Right atrium auricular region (tissue), 2 donors: ENCODE measurements at regions not wholly inside any gene's neighbourhood (a gene's known extent, or its start where the extent isn't known, plus 50 kb on each side); places are given as distances from the start of the nearest gene placed in this dataset.

ENCODE experiments used
- DNase-seq: peaks from one replicate; pipeline ENCODE4 v3.0.0-alpha.2; 2019; ENCODE audit warnings: low spot score
- H3K27ac ChIP-seq, 2 donors: fragments of 200-600 bp; sonication (generic); 1 replicate in 1 of 2; 2 replicates in 1 of 2; pipeline ENCODE4 v1.5.1; 2016 to 2019
- H3K27me3 ChIP-seq, 2 donors: fragments of 200-600 bp; sonication (generic); one replicate each; pipeline versions ENCODE4 v1.5.1 to v1.6.0; 2017 to 2019
- H3K36me3 ChIP-seq: fragments of 200-600 bp; sonication (generic); one replicate; pipeline ENCODE4 v1.5.1; 2016
- H3K4me1 ChIP-seq, 2 donors: fragments of 200-600 bp; sonication (generic); one replicate each; pipeline versions ENCODE4 v1.5.1 to v1.6.0; 2017 to 2019
- H3K4me3 ChIP-seq, 2 donors: fragments of 200-600 bp; sonication (generic); 1 replicate in 1 of 2; 2 replicates in 1 of 2; pipeline ENCODE4 v1.5.1; 2017 to 2019; ENCODE audit warnings: mild to moderate bottlenecking in 1 of 2, moderate library complexity in 1 of 2
- H3K9me3 ChIP-seq, 2 donors: fragments of 200-600 bp; sonication (generic); one replicate each; pipeline ENCODE4 v1.5.1; 2019
- TF ChIP-seq, protein P1 (sequence below), 2 donors: fragments of 200-600 bp; sonication (generic); IDR thresholded peaks; one replicate each; pipeline ENCODE4 v1.5.1; 2019; ENCODE audit warnings: antibody characterized with exemption in 2 of 2

GRCh38 chr5:17802256-17802655 lies 168.0 kb downstream of the TAF11L14 start:
- Histone ChIP-seq H3K36me3 (no peaks in the 10 kb centered on the region), H3K27ac (no peak overlapping the region), H3K4me1 (no peaks in the 10 kb centered on the region), H3K4me3 (no peak overlapping the region), H3K27me3 (no peaks in the 10 kb centered on the region), H3K9me3 (no peaks in the 10 kb centered on the region)
- no peak for DNase-seq
- TF ChIP-seq, protein P1, sequence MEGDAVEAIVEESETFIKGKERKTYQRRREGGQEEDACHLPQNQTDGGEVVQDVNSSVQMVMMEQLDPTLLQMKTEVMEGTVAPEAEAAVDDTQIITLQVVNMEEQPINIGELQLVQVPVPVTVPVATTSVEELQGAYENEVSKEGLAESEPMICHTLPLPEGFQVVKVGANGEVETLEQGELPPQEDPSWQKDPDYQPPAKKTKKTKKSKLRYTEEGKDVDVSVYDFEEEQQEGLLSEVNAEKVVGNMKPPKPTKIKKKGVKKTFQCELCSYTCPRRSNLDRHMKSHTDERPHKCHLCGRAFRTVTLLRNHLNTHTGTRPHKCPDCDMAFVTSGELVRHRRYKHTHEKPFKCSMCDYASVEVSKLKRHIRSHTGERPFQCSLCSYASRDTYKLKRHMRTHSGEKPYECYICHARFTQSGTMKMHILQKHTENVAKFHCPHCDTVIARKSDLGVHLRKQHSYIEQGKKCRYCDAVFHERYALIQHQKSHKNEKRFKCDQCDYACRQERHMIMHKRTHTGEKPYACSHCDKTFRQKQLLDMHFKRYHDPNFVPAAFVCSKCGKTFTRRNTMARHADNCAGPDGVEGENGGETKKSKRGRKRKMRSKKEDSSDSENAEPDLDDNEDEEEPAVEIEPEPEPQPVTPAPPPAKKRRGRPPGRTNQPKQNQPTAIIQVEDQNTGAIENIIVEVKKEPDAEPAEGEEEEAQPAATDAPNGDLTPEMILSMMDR (IDR thresholded peaks at IDR 0.05) = no peak

DNA sequence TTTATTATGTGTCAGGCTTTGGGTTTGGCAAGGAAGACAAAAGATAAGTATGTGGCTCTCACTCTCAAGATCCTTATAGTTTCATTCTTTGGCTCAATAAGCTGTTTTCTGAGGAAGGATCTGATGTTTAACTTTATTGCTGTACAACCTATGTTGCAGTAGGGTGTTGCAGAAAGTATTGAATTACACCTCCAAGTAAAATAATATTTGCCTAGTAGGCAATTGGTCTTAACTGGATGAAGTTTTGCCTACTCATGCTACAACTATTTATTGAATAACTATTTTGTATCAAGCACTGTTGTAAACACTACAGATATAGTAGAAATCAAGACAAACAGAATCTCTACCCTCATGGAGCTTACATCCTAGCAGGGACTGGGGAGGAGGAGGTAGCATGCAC lies 169.7 kb downstream of the TAF11L14 start:
- Histone ChIP-seq H3K9me3 (no peaks in the 10 kb centered on the region), H3K4me3 (no peak overlapping the region), H3K27ac (no peak overlapping the region), H3K27me3 (no peaks in the 10 kb centered on the region), H3K36me3 (no peaks in the 10 kb centered on the region), H3K4me1 (no peaks in the 10 kb centered on the region)
- TF ChIP-seq, protein P1 (IDR thresholded peaks at IDR 0.05) = no peak
- DNase-seq = no peak

DNA sequence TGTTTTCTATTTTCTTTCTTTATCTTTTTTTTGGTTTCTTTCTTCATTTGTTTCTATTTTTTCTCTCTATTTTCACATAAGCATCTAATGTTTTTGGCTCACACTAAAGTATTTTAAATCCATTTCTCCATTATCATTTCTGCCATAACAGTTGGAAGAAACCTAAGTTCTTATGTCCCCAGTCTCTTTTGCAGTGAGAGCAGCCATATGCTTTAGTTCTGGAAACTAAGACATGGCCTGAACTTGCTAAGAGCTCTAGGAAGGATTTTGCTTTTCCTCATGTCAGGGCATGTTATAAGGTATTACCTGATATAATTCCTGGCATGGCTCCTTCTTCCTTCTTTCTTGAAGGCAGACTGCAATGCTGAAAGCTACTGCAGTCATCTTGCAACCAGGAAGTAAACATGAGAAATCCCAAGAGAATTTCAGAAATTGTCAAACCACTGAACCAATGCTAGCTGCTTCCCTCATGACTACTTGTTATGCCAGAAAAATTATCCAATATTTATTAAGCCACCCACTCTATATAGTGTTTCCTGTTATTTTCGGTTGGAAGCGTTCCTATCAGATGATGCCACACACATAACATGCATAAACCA lies 171.1 kb downstream of the TAF11L14 start:
- H3K9me3 ChIP-seq = no peaks in the 10 kb centered on the region
- DNase-seq = no peak
- no peak overlapping the region for H3K4me3 ChIP-seq
- H3K36me3 ChIP-seq = no peaks in the 10 kb centered on the region
- no peaks in the 10 kb centered on the region for H3K4me1 ChIP-seq
- no peak overlapping the region for H3K27ac ChIP-seq
- no peaks in the 10 kb centered on the region for H3K27me3 ChIP-seq
- TF ChIP-seq, protein P1 (IDR thresholded peaks at IDR 0.05) = no peak

- no peak overlapping the region for H3K4me3 ChIP-seq
- H3K27ac ChIP-seq = no peak overlapping the region
- H3K9me3 ChIP-seq = no peaks in the 10 kb centered on the region
- DNase-seq = no peak
- no peaks in the 10 kb centered on the region for H3K4me1 ChIP-seq
- no peaks in the 10 kb centered on the region for H3K27me3 ChIP-seq
- TF ChIP-seq, protein P1 (IDR thresholded peaks at IDR 0.05) = no peak
- no peaks in the 10 kb centered on the region for H3K36me3 ChIP-seq
Measured at GRCh38 chr5:17806818-17807468, 172.7 kb downstream of the TAF11L14 start.

GRCh38 chr5:17808566-17808965 lies 174.3 kb downstream of the TAF11L14 start:
- no peaks in the 10 kb centered on the region for H3K4me1 ChIP-seq
- H3K9me3 ChIP-seq = no peaks in the 10 kb centered on the region
- DNase-seq = no peak
- no peak overlapping the region for H3K27ac ChIP-seq
- TF ChIP-seq, protein P1 (IDR thresholded peaks at IDR 0.05) = no peak
- H3K4me3 ChIP-seq = no peak overlapping the region
- H3K36me3 ChIP-seq = no peaks in the 10 kb centered on the region
- H3K27me3 ChIP-seq = no peaks in the 10 kb centered on the region

DNA sequence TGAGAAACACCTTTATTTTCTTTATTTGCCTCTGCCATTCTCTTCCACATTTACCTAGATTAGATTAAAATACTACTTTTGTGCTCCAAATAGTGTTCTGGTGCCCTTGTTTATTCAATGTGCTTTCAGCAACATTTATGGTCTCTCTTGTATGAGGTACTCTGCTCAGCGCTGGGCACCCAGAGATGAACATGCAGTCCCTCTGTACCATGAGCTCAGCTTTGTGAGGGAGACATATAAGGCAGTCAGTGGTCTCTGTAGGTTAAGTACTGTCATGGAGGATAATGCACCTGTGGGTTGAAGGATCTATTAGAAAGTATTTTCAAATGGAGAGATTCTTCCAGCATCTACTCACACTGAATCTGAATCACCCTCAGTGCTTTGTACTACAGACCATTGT lies 176.5 kb downstream of the TAF11L14 start:
- Histone ChIP-seq H3K36me3 (no peaks in the 10 kb centered on the region), H3K9me3 (no peaks in the 10 kb centered on the region), H3K4me1 (no peaks in the 10 kb centered on the region), H3K27ac (no peak overlapping the region), H3K27me3 (no peaks in the 10 kb centered on the region), H3K4me3 (no peak overlapping the region)
- DNase-seq = no peak
- TF ChIP-seq, protein P1 (IDR thresholded peaks at IDR 0.05) = no peak
